Fibroblast of pulmonary artery (primary cell): ENCODE measurements at regions not wholly inside any gene's neighbourhood (a gene's known extent, or its start where the extent isn't known, plus 50 kb on each side); places are given as distances from the start of the nearest gene placed in this dataset.

Source experiments
- DNase-seq: peaks from one replicate; pipeline ENCODE4 v3.0.0-alpha.2; 2010; ENCODE audit warnings: low read depth
- H3K4me3 ChIP-seq: replicated peaks from 2 replicates; pipeline ENCODE4 v1.5.1; 2011; ENCODE audit warnings: low read depth, mild to moderate bottlenecking, control low read depth, low read length, moderate library complexity
- TF ChIP-seq, protein P1 (sequence below): IDR thresholded peaks from 2 replicates; pipeline ENCODE4 v1.5.1; 2011; ENCODE audit warnings: mild to moderate bottlenecking, control low read depth, low read length, inconsistent platforms; ENCODE audit errors: missing control alignments

- no peak overlapping the region for H3K4me3 ChIP-seq
- DNase-seq: peak; percentile 67
- TF ChIP-seq, protein P1, sequence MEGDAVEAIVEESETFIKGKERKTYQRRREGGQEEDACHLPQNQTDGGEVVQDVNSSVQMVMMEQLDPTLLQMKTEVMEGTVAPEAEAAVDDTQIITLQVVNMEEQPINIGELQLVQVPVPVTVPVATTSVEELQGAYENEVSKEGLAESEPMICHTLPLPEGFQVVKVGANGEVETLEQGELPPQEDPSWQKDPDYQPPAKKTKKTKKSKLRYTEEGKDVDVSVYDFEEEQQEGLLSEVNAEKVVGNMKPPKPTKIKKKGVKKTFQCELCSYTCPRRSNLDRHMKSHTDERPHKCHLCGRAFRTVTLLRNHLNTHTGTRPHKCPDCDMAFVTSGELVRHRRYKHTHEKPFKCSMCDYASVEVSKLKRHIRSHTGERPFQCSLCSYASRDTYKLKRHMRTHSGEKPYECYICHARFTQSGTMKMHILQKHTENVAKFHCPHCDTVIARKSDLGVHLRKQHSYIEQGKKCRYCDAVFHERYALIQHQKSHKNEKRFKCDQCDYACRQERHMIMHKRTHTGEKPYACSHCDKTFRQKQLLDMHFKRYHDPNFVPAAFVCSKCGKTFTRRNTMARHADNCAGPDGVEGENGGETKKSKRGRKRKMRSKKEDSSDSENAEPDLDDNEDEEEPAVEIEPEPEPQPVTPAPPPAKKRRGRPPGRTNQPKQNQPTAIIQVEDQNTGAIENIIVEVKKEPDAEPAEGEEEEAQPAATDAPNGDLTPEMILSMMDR: no peak
Observed at GRCh38 chr13:34391076-34391475, 551.0 kb upstream of the NBEA start.

- no peak for DNase-seq
- no peak overlapping the region for H3K4me3 ChIP-seq
- TF ChIP-seq, protein P1: no peak
Observed at GRCh38 chr13:34401696-34402095, 540.4 kb upstream of the NBEA start.

DNA sequence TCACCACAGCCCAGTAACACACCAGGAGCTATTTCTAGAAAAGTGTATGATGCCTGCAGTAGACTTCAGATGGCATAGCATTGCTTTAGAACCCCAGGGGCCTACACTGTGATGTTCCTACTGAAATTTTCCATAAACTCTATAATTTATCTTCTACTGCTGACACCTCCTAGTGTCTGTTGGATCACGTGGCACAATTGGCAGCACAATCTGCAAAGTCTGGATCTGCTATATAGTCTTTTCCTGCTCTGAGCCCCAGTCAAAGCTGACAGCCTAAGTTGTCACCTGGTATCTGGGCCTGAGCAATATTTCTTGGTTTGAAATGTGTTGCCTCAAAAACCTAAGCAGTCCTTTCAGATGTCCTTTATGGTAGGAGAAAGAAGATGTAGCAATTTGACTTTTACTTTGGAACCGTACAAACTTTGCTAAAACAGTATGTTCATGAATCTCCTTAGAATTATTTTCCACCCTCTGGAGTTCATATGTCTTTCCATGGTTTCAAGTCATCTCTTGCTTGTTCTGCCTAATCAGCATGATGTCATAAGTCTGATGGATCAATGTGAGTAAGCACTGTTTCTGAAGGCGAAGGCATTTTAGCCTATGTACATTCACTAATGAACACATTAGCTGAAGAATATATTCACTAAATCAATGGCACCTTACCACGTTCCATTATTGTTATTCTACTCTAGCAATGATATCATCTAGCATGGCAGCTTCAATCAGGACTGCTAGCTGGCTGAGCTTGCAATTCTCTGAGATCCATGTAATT is 536.5 kb upstream of the NBEA start:
- H3K4me3 ChIP-seq: no peak overlapping the region
- TF ChIP-seq, protein P1: no peak
- no peak for DNase-seq

GRCh38 chr13:34408640-34409039 is 533.4 kb upstream of the NBEA start:
- DNase-seq: no peak
- no peak overlapping the region for H3K4me3 ChIP-seq
- TF ChIP-seq, protein P1: no peak

GRCh38 chr13:34409496-34410182 is 532.4 kb upstream of the NBEA start:
- DNase-seq: no peak
- no peak overlapping the region for H3K4me3 ChIP-seq
- TF ChIP-seq, protein P1: no peak

- DNase-seq: peak; percentile 34
- TF ChIP-seq, protein P1: no peak
- no peak overlapping the region for H3K4me3 ChIP-seq
Observed at GRCh38 chr13:34410678-34411077, 531.4 kb upstream of the NBEA start.
